ENCODE measurements at regions not wholly inside any gene's neighbourhood (a gene's known extent, or its start where the extent isn't known, plus 50 kb on each side); places are given as distances from the start of the nearest gene placed in this dataset.

- TF ChIP-seq, protein P1, sequence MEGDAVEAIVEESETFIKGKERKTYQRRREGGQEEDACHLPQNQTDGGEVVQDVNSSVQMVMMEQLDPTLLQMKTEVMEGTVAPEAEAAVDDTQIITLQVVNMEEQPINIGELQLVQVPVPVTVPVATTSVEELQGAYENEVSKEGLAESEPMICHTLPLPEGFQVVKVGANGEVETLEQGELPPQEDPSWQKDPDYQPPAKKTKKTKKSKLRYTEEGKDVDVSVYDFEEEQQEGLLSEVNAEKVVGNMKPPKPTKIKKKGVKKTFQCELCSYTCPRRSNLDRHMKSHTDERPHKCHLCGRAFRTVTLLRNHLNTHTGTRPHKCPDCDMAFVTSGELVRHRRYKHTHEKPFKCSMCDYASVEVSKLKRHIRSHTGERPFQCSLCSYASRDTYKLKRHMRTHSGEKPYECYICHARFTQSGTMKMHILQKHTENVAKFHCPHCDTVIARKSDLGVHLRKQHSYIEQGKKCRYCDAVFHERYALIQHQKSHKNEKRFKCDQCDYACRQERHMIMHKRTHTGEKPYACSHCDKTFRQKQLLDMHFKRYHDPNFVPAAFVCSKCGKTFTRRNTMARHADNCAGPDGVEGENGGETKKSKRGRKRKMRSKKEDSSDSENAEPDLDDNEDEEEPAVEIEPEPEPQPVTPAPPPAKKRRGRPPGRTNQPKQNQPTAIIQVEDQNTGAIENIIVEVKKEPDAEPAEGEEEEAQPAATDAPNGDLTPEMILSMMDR (IDR thresholded peaks at IDR 0.05): no peak
- TF ChIP-seq POLR2A (IDR thresholded peaks at IDR 0.05): no peak
These were observed 311.1 kb downstream of the ADGRG6 start for GRCh38 chr6:142612956-142613355.
